ENCODE measurements at regions not wholly inside any gene's neighbourhood (a gene's known extent, or its start where the extent isn't known, plus 50 kb on each side); places are given as distances from the start of the nearest gene placed in this dataset.
"Not testable (repeated sequence)": the region's sequence is repeated elsewhere in the genome, so short reads cannot be mapped to it uniquely, and the experiment has no call there.

DNA sequence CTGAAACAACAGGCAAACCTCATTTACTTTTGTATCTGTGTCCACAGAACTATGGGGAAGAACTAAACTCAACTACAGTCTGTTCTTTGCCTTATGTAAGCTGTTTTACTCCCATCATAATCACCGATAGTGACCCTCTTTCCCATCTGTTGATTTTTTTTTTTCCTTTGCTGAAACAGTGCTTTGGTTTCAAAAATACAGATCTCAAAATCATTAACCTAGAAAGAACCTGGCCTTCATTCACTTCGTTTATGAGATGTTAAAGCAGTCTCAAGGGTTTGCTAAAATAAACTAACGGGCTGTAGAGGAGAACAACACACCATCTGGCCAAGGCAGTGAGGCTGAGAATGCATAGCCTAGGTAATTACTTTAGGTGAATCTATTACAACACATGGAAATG, 706.6 kb upstream of the ZNF608 start:
- no peak for FAIRE-seq

DNA sequence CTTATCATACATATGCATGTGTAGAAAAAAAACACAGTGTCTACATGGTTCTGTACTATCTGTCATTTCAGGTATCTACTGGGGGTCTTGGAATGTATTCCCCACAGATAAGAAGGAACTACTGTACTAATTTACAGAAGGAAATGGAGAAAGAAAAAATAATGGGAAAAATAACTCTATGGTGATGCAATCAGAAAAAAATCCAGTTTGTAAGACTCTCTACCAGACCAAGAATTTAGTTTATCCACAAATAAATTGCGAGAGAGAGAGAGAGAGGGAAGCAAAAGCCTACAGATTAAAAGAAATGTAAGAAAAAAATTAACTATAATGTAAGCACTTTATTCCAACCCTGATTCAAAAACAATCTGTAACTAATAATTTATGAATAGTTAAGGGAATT, 708.6 kb upstream of the ZNF608 start:
- FAIRE-seq, result no peak

DNA sequence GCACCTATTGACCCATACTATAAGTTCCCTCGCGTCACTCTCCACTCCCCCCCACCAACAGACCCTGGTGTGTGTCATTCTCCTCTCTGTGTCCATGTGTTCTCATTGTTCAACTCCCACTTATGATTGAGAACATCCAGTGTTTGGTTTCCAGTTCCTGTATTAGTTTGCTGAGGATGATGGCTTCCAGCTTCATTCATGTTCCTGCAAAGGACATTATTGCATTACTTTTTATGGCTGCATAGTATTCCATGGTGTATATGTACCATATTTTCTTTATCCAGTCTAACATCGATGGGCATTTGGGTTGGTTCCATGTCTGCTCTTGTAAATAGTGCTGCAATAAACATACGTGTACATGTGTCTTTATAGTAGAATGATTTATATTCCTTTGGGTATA, 709.6 kb upstream of the ZNF608 start:
- FAIRE-seq, result not testable (repeated sequence)

DNA sequence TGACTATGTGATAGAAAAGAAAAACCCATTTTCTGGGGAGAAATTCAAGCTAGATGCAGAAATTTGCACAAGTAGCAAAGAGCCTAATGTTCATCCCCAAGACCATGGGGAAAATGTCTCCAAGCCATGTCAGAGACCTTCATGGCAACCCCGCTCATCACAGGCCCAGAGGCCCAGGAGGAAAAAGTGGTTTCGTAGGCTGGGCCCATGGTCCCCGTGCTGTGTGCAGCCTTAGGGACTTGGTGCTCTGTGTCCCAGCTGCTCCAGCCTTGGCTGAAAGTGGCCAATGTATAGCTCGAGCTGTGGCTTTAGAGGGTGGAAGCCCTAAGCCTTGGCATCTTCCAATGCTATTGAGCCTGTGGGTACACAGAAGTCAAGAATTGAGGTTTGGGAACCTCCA, 711.2 kb upstream of the ZNF608 start:
- FAIRE-seq, result no peak

DNA sequence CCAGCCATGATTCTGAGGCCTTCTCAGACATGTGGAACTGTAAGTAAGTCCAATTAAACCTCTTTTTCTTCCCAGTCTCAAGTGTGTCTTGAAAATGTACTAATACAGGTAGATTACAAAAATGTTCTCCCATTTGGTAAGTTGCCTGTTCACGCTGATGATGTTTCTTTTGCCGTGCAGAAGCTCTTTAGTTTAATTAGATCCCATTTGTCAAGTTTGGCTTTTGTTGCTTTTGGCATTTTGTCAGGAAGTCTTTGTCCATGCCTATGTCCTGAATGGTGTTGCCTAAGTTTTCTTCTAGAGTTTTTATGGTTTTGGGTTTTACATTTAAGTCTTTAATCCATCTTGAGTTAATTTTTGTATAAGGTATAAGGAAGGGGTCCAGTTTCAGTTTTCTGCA, 712.5 kb upstream of the ZNF608 start:
- FAIRE-seq, result not testable (repeated sequence)

DNA sequence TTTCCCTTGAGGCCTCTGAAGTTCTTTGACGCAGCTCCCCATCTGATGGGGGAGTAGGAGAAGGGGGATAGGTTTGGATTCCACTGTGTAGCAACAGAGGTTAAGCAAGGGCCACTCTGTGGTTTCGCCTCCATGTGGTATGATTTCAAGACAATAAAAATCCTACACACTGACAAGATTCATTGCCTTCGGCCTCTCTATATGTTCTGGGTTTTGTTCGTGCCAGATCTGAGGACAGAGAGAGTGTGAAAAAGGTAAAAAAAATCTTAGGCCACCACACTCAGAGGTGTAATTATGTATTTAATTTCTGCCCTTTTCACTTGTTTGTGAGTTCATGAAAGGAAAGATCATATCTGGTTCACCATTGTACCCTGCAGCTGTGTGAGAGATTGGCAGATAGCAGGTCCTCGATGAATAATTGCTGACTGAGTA, 715.2 kb upstream of the ZNF608 start:
- no peak for FAIRE-seq

DNA sequence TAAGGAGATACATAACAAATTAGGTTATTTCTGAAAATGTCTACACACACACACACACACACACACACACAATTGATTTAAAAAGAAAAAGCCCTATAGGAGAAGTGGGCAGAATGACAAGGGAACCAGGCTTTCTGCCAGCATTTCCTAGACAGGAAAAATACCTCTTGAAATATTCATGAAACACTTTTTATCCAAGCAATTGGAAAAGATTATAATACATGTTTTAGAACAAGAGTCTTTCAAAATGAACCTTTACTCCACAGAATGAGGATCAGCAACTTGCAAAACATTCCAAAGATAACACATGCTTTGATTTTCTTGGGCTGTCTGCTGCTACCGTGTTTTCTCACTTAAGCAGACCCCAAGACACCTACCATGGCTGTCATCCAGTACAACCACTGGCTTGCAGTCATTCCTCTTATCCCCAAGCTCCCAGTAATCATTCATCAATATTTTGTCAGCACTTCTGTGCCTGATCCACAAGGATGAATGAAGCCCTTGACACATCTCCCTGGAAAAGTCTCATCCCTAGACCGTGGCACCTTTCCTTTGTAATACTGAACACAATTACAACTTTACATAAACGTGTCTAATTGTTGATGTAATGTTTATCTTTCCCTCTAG, 717.1 kb upstream of the ZNF608 start:
- FAIRE-seq, result no peak

DNA sequence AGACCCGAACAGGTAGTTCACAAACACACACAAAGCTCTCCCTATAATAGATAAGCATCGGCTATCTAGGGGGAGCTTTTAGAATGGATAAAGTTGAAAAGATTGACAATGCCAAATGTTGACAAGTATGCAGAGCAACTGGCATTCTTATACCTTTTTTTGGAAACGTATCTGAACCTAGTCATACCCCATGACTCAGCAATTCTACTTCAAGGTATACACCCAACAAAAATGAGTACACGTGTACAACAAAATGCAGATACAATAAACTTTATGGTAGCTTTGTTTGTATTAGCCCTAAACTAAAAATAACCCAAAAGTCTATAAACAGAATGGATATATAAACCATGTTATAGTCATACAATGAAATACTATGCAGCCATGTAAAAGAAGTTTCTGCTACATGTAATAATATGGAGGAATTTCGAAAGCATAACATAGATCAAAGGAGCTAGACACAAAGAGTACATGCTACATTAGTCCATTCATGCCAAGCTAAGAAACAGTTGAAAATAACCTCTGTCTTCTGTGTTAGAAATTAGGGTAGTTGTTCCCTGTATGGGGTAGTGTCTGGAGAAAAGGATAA, 718.5 kb upstream of the ZNF608 start:
- FAIRE-seq, result no peak

DNA sequence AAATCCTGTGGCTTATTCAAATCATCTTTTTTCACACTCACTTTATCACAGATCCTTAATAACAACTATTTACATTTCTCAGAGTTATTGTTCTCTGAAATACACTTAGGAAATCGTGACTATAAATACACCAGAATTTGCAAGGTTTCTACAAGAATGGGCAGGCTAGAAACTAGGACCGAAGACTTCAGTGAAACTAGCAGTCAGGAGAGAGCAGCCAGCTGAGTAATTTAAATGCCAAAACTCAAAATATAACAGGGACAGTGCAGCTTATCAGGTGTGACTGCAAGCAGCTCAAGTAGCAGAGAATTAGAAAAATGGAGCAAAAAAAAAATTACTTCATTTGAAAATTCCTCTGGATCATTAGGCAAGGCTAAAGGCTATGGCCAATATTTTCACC, 719.3 kb upstream of the ZNF608 start:
- no peak for FAIRE-seq

DNA sequence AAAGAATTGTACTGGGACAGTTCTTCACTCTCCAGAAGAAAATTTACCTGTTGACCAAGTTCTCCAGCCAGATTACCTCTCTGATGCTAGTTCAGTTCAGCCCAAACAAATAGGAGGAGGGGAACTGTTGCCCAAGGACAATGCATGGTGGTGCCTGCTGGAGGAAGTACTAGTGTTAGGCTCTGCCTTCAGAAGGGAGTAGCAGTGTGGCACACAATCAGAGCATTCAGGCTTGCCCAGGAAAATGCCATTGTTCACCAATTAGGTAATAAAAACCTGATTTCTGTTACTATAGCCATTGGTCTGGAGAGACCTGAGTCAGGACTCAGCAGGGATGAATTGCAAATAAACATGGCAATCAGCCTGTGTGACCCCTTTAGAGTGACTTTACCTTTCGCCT, 720.8 kb upstream of the ZNF608 start:
- FAIRE-seq, result no peak

DNA sequence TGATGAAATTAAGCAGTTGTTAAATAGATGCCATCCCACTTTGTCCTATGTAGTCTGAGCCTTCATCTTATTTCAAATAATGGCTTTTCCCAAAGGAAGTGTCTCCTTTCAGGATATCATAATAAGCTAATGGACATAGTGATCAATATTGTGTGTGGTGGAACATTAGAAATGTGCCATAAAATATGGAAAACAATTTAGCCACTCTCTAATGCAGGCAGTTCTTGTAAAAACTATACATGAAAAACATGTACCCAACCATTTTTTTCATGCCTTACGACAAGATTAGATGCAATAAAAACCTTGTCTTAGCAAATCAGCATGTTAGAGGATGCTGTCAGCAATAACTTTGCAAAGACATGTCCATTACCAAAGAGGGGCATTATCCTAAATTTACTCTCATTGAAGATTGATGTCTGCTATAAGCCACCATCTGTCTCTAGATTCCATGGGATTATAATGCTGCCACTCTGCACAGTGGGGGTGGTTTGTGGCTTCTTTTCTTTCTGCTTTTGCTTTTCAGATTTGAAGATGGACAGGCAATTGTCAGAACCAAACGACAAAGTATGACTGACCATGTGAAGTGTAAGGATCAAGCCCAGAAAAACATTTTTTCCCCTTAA, 724.0 kb upstream of the ZNF608 start:
- FAIRE-seq, result no peak

DNA sequence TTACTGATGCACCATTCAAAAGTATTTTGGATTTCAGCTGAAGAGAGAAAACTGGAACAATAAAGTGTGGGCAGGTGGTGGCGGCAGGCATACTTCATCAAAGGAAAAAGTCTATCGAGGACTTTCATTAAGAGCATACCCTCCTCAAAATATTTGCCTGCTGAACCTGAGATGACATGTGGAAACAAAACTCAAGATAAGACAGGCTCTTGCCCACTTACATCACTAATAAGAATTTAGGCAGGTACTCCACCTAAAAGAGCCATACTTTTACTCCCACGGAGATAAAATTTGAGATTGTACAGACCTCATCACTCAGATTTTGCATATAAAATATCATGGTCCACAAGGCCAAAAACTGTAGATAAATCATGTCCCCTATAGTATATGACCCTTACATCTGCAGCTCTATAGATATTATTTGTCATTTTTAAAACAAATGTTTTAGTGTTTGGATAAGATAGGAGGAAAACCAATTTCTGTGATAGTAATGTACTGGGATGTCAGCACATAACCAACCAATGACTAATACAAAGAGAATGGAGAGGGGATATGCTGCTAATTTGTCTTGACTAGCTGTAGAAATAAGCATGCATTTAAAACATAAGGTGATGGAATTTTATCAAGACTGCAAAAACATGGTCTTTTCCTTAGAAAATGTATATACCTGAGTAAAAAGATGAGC, 730.6 kb upstream of the ZNF608 start:
- FAIRE-seq, result no peak

DNA sequence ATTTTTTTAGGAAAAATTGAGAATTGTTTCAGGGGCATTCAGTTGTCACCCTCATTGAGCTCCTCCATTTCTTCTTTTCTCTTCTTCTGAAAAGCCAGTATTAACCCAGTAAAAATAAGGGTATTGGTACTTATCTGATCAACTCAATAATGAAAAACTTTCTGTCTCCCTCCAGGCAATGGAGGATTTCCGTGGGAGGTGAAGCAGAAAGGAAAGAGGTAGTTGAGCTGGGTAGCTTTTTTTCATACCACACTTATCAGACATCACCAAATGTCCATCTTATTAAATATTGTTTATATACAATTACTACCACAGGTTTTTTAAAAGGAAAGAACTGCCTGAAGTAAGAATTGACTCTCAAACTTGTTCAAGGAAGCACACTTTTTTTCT, 731.1 kb upstream of the ZNF608 start:
- no peak for FAIRE-seq

DNA sequence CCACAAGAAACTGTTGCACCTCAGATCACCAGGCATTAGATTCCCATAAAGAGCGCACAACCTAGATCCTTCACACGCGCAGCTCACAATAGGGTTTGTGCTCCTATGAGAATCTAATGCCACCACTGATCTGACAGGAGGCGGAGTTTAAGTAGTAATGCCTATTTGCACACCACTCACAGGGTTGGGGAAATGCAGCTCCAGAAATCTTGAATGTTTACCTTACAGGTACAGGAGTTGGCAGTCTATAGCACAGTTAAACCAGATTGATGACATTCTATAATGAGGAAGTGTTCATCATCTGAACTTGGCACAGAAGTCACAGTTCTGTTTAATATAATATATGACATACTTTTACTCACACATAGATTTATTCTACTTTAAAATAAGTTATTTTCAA, 732.2 kb upstream of the ZNF608 start:
- no peak for FAIRE-seq

DNA sequence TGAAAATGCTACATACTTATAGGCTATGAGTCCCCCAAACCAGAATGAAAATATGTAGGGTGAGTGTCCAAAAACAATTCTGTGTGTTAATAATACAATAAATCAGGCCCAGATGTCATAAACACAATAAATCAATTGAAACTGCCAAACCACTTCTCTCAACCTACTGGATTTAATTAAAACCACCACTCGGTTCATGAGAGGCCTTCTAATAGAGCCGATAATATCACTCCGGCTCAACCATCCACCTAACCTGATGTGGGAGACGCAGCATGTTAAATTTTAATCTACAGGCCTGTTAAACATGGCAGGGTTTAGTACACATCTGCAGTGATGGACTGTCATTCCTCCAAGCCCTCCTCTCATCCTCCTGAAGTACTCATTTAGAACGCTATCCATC, 734.5 kb upstream of the ZNF608 start:
- no peak for FAIRE-seq

DNA sequence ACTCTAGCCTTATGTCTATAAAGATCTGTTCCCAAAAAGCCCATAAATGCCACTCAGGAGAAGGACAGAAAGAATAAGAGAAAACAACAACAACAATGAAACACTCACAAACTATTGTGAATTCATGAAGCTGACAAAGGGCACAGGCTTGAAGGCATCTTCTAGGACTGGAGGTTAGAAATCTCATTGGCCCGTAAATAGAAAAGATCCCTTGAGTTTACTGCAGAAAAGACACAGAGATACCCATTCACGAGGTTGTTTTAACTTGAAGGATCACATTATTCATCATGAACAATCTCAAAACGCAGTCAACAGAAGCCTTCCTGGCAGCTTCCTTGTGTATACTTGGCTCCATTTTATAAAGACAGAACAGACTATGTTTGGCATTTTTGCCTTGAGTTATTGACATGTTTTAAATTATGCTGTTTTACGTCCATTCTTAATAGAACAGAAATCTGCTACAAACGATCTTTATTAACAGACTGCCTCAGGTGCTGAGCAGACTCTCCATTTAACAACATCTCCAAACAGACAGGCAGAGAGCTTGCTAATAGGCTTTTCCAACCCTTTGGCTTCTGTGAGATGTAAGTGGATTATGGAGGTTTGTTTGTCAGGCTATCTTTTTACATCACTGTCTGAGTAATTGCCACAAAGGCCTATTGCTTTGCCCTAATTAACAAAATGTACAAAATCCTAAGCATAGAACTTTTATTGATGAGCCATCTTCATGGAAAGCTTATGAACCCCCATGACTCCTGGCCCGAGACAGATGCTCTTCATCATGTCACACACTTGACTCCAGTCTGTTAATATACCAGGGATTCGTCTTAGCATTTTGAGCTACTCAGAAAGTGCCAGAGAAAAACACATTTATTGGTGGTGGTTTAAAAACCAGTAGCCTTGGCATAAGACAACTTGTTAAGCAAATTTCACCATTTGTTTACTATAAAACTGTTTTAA, 735.3 kb upstream of the ZNF608 start:
- no peak for FAIRE-seq

DNA sequence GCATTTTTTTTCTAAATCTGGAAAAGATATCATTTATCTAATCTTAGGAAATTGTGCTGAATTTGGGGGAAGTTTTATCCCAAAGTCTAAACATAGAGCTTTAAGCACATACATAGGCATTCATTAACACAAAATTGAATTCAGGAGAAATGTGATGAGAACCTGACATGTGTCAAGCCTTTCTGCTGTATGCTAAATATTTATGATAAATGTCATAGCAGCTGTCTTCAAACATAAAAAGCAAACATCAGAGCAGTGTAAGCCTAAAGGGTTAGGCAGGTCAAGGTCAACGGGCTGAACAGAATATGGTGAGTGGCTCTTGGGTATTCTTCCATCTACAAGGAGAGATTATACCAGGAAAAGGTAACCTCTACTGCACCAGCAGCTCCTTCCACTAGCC, 737.2 kb upstream of the ZNF608 start:
- FAIRE-seq, result no peak

DNA sequence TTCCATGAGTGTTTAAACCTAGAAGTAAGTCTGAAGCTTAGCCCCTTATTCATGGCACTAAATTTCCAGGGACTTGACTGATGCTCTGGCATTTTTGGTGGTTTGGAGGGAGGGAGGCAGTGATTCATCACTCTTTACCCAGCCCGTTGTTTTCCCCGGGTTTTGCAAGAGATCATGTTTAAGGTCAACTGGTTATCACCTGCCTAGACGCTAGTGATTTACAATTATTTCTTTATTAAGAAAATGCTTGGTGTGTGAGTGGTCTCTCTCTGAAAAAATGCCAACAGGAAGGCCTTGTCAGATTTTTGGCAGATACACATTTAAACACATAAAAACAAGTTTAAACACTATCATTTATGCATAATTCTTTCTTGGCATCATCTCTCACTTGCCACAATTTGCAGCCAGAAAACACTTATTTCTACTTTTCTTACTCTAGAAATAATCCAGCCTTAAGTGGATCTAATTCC, 737.9 kb upstream of the ZNF608 start:
- no peak for FAIRE-seq

DNA sequence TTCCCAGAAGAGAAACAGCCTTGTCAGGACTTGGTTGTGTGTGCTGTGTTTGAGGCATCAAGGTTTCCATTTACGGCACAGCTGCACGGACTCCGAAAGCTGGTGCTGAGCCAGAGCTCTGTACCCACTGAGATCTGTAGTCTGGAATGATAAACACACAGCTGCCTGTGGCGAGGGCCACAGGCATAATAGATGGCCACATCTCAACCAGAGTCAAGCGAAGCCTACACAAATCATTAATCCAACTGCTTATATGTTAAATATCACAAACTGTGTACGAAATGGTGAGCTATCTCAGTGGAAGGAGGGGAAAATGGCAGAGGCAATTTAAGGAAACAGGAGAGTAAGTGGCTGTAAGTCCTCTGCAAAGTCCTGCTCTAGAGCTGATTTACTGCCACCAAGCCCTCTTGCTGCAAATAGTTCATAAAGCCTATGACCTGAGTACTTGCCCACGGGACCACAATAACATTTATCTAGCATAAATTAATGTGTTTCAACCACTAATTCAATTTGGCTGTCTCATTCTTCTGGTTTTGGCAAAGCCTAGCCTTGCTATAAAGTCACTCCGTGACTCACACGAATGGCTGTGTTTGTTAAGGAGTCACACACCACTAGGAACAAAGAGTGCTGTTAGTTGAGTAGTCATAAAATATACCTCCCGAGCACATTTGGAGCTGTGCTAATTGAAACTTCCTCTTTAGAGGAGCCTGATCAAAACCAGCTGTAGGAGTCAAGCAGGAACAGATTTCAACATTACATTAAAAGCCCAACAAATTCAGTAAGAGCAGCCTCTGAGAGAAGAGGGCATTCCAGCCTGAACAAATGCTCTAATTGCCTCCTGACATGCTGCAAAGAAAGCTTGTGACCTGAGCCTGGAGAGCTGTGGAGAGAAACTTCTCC, 738.6 kb upstream of the ZNF608 start:
- no peak for FAIRE-seq

DNA sequence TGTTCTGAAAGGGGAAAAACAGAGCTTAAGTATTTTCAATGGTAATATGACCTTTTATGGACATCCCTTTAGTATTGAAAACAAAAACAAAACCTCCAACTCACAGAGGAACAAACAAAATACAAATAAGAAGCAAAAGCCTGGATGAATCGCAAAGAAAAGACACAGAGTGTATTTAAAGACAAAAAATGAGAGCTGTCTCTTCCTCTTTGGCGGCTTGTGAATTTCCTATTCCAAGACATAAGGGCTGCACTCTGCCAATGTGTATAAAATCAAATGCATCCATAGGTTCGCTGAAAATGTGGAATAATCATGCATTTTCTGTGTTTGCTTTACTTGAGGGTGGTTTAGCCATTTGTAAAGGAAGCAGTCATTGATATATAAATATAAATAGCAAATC, 739.3 kb upstream of the ZNF608 start:
- FAIRE-seq, result no peak

DNA sequence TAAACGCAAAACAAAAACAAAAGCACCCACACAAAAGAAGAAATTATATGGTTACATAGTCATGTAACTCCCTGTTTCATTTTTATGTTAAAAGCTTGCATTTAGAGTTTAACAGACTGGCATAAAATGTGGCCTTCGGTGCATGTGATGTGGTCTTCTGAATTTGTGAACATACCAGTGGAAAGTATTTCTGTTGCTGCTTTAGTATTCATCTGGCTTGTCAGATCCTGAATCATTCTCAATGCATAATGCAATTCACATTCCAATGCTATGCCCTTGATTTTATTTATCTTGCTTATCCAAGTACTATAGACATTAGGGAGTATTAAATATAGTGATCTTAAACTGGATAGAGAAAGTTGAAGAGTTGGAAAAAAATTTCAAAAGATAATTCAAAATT, 740.2 kb upstream of the ZNF608 start:
- no peak for FAIRE-seq

DNA sequence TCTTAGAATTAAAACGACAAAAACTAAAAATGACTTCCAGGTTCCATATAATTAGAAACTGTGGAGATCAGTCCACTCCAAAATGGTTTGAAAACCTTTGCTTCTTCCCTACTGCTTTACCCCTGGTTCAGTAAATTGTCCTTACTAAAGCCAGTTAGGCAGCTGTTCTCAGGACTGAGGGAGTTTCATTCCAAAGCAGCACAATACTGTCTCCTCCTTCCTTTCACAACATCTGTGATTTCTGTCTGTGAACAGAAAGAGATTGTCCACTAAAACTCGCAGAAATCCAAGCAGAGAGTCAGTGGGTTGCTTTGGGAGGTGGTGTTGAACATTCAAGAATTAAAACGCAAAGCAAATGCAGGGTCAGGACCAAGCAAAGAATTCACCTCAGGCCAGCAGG, 740.8 kb upstream of the ZNF608 start:
- FAIRE-seq, result no peak
